Jurkat, Clone E6-1 (cell line): ENCODE measurements at regions not wholly inside any gene's neighbourhood (a gene's known extent, or its start where the extent isn't known, plus 50 kb on each side); places are given as distances from the start of the nearest gene placed in this dataset.
"Not testable (repeated sequence)": the region's sequence is repeated elsewhere in the genome, so short reads cannot be mapped to it uniquely, and the experiment has no call there.

Source experiments
- DNase-seq: peaks from one replicate; pipeline ENCODE4 v3.0.0-alpha.2; 2011; ENCODE audit warnings: low read depth, low spot score
- H3K4me3 ChIP-seq: 2 replicates; pipeline ENCODE4 v1.5.1; 2011; ENCODE audit warnings: mild to moderate bottlenecking, low read length, control low read depth, moderate library complexity

- no peak for DNase-seq
- no peak overlapping the region for H3K4me3 ChIP-seq
Observed at GRCh38 chr13:19123502-19123901, 58.1 kb downstream of the TUBA3C start.

- no peak overlapping the region for H3K4me3 ChIP-seq
- no peak for DNase-seq
Observed at GRCh38 chr13:19117913-19118739, 63.5 kb downstream of the TUBA3C start.

GRCh38 chr13:19109225-19109624, 72.4 kb downstream of the TUBA3C start:
- H3K4me3 ChIP-seq, DNase-seq: not testable (repeated sequence)

GRCh38 chr13:19103140-19103539, 78.5 kb downstream of the TUBA3C start:
- H3K4me3 ChIP-seq, result no peak overlapping the region
- no peak for DNase-seq

- no peak for DNase-seq
- no peak overlapping the region for H3K4me3 ChIP-seq
Observed at GRCh38 chr13:19093369-19093768, 88.3 kb downstream of the TUBA3C start.

- DNase-seq, result no peak
Observed at GRCh38 chr13:19090495-19090894, 91.1 kb downstream of the TUBA3C start.

GRCh38 chr13:19089315-19089714, 92.3 kb downstream of the TUBA3C start:
- DNase-seq, result no peak
- no peak overlapping the region for H3K4me3 ChIP-seq

More at GRCh38 chr13:19090495-19090894, 91.1 kb downstream of the TUBA3C start:
- H3K4me3 ChIP-seq, result no peak overlapping the region

- no peak overlapping the region for H3K4me3 ChIP-seq
- DNase-seq, result no peak
Observed at GRCh38 chr13:19088416-19088815, 93.2 kb downstream of the TUBA3C start.

- DNase-seq, result no peak
- H3K4me3 ChIP-seq, result no peak overlapping the region
Observed at GRCh38 chr13:19085876-19086275, 95.7 kb downstream of the TUBA3C start.

GRCh38 chr13:19085258-19085657, 96.4 kb downstream of the TUBA3C start:
- H3K4me3 ChIP-seq, result no peak overlapping the region
- no peak for DNase-seq

- no peak overlapping the region for H3K4me3 ChIP-seq
- no peak for DNase-seq
Observed at GRCh38 chr13:19083340-19083739, 98.3 kb downstream of the TUBA3C start.

GRCh38 chr13:19075418-19075817, 106.2 kb downstream of the TUBA3C start:
- no peak for DNase-seq
- H3K4me3 ChIP-seq, result no peak overlapping the region

- no peak overlapping the region for H3K4me3 ChIP-seq
- DNase-seq, result no peak
Observed at GRCh38 chr13:19074519-19074918, 107.1 kb downstream of the TUBA3C start.

- DNase-seq, H3K4me3 ChIP-seq: not testable (repeated sequence)
Observed at GRCh38 chr13:19074106-19074505, 107.5 kb downstream of the TUBA3C start.

- H3K4me3 ChIP-seq, DNase-seq: not testable (repeated sequence)
Observed at GRCh38 chr13:19072956-19073706, 108.5 kb downstream of the TUBA3C start.

- H3K4me3 ChIP-seq, result no peak overlapping the region
- DNase-seq, result no peak
Observed at GRCh38 chr13:19072543-19072942, 109.1 kb downstream of the TUBA3C start.

GRCh38 chr13:19071161-19071936, 110.3 kb downstream of the TUBA3C start:
- no peak overlapping the region for H3K4me3 ChIP-seq

GRCh38 chr13:19070398-19070735, 111.3 kb downstream of the TUBA3C start:
- DNase-seq, result no peak
- H3K4me3 ChIP-seq, result no peak overlapping the region

More at GRCh38 chr13:19071161-19071936, 110.3 kb downstream of the TUBA3C start:
- DNase-seq, result no peak

- no peak for DNase-seq
- no peak overlapping the region for H3K4me3 ChIP-seq
Observed at GRCh38 chr13:19069684-19070397, 111.8 kb downstream of the TUBA3C start.
